Trophoblast cell (in vitro differentiated cells and primary cell): ENCODE measurements at regions not wholly inside any gene's neighbourhood (a gene's known extent, or its start where the extent isn't known, plus 50 kb on each side); places are given as distances from the start of the nearest gene placed in this dataset.

Source experiments
- DNase-seq, 2 donors: peaks; one replicate each; pipeline ENCODE4 v3.0.0-alpha.2; 2016
- H2AFZ ChIP-seq: 2 replicates; pipeline ENCODE4 v1.6.1; 2013; ENCODE audit warnings: low read length, moderate library complexity, mild to moderate bottlenecking; ENCODE audit not compliant: insufficient read depth, poor library complexity
- H2AK5ac ChIP-seq: 2 replicates; pipeline ENCODE4 v1.6.1; 2013; ENCODE audit warnings: mild to moderate bottlenecking, low read length
- H2BK120ac ChIP-seq: 2 replicates; pipeline ENCODE4 v1.6.1; 2013; ENCODE audit warnings: low read length, mild to moderate bottlenecking, moderate library complexity; ENCODE audit not compliant: insufficient read depth, poor library complexity
- H2BK12ac ChIP-seq: 2 replicates; pipeline ENCODE4 v1.6.1; 2013; ENCODE audit warnings: mild to moderate bottlenecking, low read length, moderate library complexity
- H2BK5ac ChIP-seq: 2 replicates; pipeline ENCODE4 v1.6.1; 2013; ENCODE audit warnings: low read length, low read depth, moderate library complexity, mild to moderate bottlenecking; ENCODE audit not compliant: poor library complexity
- H3K14ac ChIP-seq: 2 replicates; pipeline ENCODE4 v1.6.1; 2013; ENCODE audit warnings: mild to moderate bottlenecking, low read length
- H3K18ac ChIP-seq: 2 replicates; pipeline ENCODE4 v1.6.1; 2013; ENCODE audit warnings: mild to moderate bottlenecking, low read length
- H3K23ac ChIP-seq: 2 replicates; pipeline ENCODE4 v1.6.1; 2013; ENCODE audit warnings: low read length
- H3K27ac ChIP-seq: 2 replicates; pipeline ENCODE4 v1.5.1; 2013; ENCODE audit warnings: low read depth, mild to moderate bottlenecking, inconsistent platforms, low read length, moderate library complexity
- H3K27me3 ChIP-seq: 2 replicates; pipeline ENCODE4 v1.6.1; 2013; ENCODE audit warnings: inconsistent platforms, mild to moderate bottlenecking, low read length, moderate library complexity; ENCODE audit not compliant: insufficient read depth
- H3K36me3 ChIP-seq, 2 experiments: 1 replicate in 1 of 2; 2 replicates in 1 of 2; pipeline ENCODE4 v1.6.1; 2013; ENCODE audit warnings: low read length in 2 of 2, mild to moderate bottlenecking in 2 of 2, moderate library complexity in 1 of 2; ENCODE audit not compliant: insufficient read depth in 2 of 2, control insufficient read depth in 1 of 2
- H3K4ac ChIP-seq: 2 replicates; pipeline ENCODE4 v1.6.1; 2013; ENCODE audit warnings: low read depth, mild to moderate bottlenecking, low read length, moderate library complexity
- H3K4me1 ChIP-seq, 2 experiments: 1 replicate in 1 of 2; 2 replicates in 1 of 2; pipeline ENCODE4 v1.6.1; 2013; ENCODE audit warnings: low read length in 2 of 2, mild to moderate bottlenecking in 2 of 2, moderate library complexity in 1 of 2; ENCODE audit not compliant: insufficient read depth in 2 of 2, control insufficient read depth in 1 of 2
- H3K4me2 ChIP-seq: 2 replicates; pipeline ENCODE4 v1.6.1; 2013; ENCODE audit warnings: inconsistent platforms, mild to moderate bottlenecking, low read length, moderate library complexity
- H3K4me3 ChIP-seq: 2 replicates; pipeline ENCODE4 v1.5.1; 2013; ENCODE audit warnings: mild to moderate bottlenecking, low read depth, low read length, inconsistent platforms
- H3K79me1 ChIP-seq: one replicate; pipeline ENCODE4 v1.6.1; 2013; ENCODE audit warnings: low read length
- H3K79me2 ChIP-seq: 2 replicates; pipeline ENCODE4 v1.6.1; 2013; ENCODE audit warnings: low read length, mild to moderate bottlenecking; ENCODE audit not compliant: control insufficient read depth, insufficient read depth, poor library complexity
- H3K9ac ChIP-seq: 2 replicates; pipeline ENCODE4 v1.6.1; 2013; ENCODE audit warnings: mild to moderate bottlenecking, low read length
- H3K9me3 ChIP-seq: 2 replicates; pipeline ENCODE4 v1.6.1; 2013; ENCODE audit warnings: low read depth, mild to moderate bottlenecking, control low read depth, inconsistent platforms, low read length; ENCODE audit not compliant: insufficient read depth
- H4K12ac ChIP-seq: 2 replicates; pipeline ENCODE4 v1.6.1; 2013; ENCODE audit warnings: low read depth, mild to moderate bottlenecking, low read length, moderate library complexity
- H4K8ac ChIP-seq: 2 replicates; pipeline ENCODE4 v1.6.1; 2013; ENCODE audit warnings: low read depth, mild to moderate bottlenecking, low read length, moderate library complexity
- H4K91ac ChIP-seq: one replicate; pipeline ENCODE4 v1.6.1; 2013; ENCODE audit warnings: low read depth, mild to moderate bottlenecking, low read length, moderate library complexity
- WGBS: extraction: QIAGEN DNeasy Blood & Tissue Kit; methylation state at CpG from one replicate; pipeline ENCODE4 v1.1.7; 2013; ENCODE audit warnings: missing lambda C conversion rate; ENCODE audit not compliant: insufficient read length, insufficient coverage; ENCODE audit errors: extremely low coverage; 5-methylcytosine and 5-hydroxymethylcytosine counted together

DNA sequence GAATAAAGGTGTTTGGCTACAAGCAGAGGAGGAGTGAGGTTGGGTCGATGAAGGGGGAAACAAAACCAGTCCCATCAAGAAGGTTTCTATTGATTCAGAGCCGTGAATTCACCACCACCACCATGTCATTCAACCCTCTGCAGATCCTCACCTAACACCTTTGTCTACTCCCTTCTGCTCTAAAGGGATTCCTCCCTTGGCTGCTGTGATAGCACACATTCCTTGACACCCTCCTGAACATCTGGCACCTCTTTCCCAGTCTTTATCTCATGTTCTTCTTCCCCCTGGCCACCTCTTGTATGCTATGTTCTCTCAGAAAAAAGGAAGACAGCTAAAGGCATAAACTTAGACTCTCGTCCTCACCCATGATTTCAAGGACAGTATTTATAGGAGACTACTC lies 318.0 kb downstream of the GPAM start:
- no peak overlapping the region for H3K4ac ChIP-seq
- no peaks in the 10 kb centered on the region for H3K9me3 ChIP-seq
- no peak overlapping the region for H2AK5ac ChIP-seq
- no peaks in the 10 kb centered on the region for H3K27me3 ChIP-seq
- no peak overlapping the region for H2BK120ac ChIP-seq
- H4K91ac ChIP-seq = no peak overlapping the region
- H2BK12ac ChIP-seq = no peak overlapping the region
- H3K4me2 ChIP-seq = no peak overlapping the region
- H3K79me2 ChIP-seq = no peaks in the 10 kb centered on the region
- no peak overlapping the region for H3K23ac ChIP-seq
- no peak for DNase-seq
- H3K36me3 ChIP-seq = no peaks in the 10 kb centered on the region
- no peak overlapping the region for H2BK5ac ChIP-seq
- no peak overlapping the region for H2AFZ ChIP-seq
- no peaks in the 10 kb centered on the region for H3K4me1 ChIP-seq
- no peak overlapping the region for H3K9ac ChIP-seq
- no CpG with 5 or more reads among the region's 3 CpGs for WGBS
- H3K14ac ChIP-seq = no peak overlapping the region
- H3K4me3 ChIP-seq = no peak overlapping the region
- H4K8ac ChIP-seq = no peak overlapping the region
- H4K12ac ChIP-seq = no peak overlapping the region
- no peak overlapping the region for H3K27ac ChIP-seq
- H3K79me1 ChIP-seq = no peaks in the 10 kb centered on the region
- H3K18ac ChIP-seq = no peak overlapping the region

DNA sequence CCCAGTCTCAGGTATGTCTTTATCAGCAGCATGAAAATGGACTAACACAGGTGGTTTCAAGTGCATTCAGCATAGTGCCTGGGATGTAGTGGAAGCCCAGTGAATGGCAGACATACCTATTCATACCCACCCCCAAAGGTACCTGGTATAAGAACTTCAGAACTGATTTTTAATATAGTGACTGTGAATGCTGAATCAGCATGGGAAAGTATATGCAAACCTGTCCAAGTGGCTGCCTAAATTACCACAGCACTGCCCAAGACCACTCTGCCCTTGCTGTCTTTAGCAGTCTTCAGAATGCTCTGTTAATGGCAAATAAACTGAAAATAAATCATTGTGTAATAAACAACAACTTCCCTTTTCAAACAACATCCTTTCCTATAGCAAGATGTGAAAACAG lies 312.1 kb downstream of the GPAM start:
- Histone ChIP-seq H3K9me3 (no peaks in the 10 kb centered on the region), H3K27ac (no peak overlapping the region), H3K18ac (no peak overlapping the region), H3K4me1 (no peaks in the 10 kb centered on the region), H3K4ac (no peak overlapping the region), H3K23ac (no peak overlapping the region), H3K27me3 (no peaks in the 10 kb centered on the region), H2BK120ac (no peak overlapping the region), H3K4me3 (no peak overlapping the region), H2BK12ac (no peak overlapping the region), H2AK5ac (no peak overlapping the region), H4K12ac (no peak overlapping the region), H3K9ac (no peak overlapping the region), H4K8ac (no peak overlapping the region), H3K79me2 (no peaks in the 10 kb centered on the region), H4K91ac (no peak overlapping the region), H2BK5ac (no peak overlapping the region), H2AFZ (no peak overlapping the region), H3K79me1 (no peaks in the 10 kb centered on the region), H3K14ac (no peak overlapping the region), H3K36me3 (no peaks in the 10 kb centered on the region), H3K4me2 (no peak overlapping the region)
- no peak for DNase-seq

DNA sequence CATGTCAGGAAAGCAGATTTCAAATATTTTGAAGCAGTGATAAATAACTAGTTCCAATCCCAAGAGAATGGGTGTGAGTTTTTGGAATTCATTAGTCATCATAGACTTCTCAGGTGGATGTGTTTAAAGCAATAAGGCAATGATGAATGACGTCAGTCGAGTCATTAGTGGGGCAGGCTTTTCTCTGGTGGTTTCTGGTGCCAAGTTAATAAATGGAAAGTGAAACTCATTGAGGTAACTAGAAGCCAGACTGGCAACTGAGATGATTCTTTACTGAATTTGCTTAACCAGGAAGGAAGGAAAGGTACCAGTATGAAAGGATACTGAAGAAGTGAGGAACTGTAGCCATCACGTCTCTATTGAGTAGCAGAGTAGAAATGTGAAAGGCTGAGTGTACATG lies 311.0 kb downstream of the GPAM start:
- no peak overlapping the region for H2BK120ac ChIP-seq
- H3K9me3 ChIP-seq = no peaks in the 10 kb centered on the region
- H3K4ac ChIP-seq = no peak overlapping the region
- H2AK5ac ChIP-seq = no peak overlapping the region
- no peak overlapping the region for H3K4me3 ChIP-seq
- no peak overlapping the region for H4K12ac ChIP-seq
- no peak overlapping the region for H3K9ac ChIP-seq
- H3K14ac ChIP-seq = no peak overlapping the region
- no peaks in the 10 kb centered on the region for H3K4me1 ChIP-seq
- H3K18ac ChIP-seq = no peak overlapping the region
- DNase-seq = peak in 1 of 2 donors; percentile 1
- H3K27me3 ChIP-seq = no peaks in the 10 kb centered on the region
- H2BK5ac ChIP-seq = no peak overlapping the region
- H2BK12ac ChIP-seq = no peak overlapping the region
- H3K4me2 ChIP-seq = no peak overlapping the region
- H3K27ac ChIP-seq = no peak overlapping the region
- no peaks in the 10 kb centered on the region for H3K36me3 ChIP-seq
- H2AFZ ChIP-seq = no peak overlapping the region
- no peak overlapping the region for H3K23ac ChIP-seq
- WGBS = no CpG with 5 or more reads among the region's 3 CpGs
- no peak overlapping the region for H4K8ac ChIP-seq
- H4K91ac ChIP-seq = no peak overlapping the region
- no peaks in the 10 kb centered on the region for H3K79me1 ChIP-seq
- H3K79me2 ChIP-seq = no peaks in the 10 kb centered on the region

DNA sequence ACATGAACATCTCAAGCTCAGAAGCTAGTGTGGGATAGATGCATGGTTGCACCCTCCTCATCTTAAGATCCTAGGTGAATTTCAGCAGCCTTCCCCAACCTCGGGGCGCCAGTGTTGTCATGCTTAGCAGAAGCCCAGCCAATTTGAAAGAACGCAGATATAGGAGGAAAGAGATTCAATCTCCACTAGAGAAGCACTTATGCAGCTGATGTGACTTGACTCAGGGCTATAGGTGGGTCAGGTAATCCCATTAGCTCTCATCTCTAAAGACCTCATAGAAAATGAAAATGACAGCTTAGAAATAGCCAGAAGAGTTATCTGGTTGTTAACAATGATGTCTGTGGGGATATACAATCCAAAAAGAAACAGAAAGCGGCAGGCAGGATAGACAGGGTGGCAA lies 310.5 kb downstream of the GPAM start:
- no peak overlapping the region for H3K4ac ChIP-seq
- no CpG with 5 or more reads among the region's 4 CpGs for WGBS
- no peak overlapping the region for H3K4me2 ChIP-seq
- no peak overlapping the region for H4K12ac ChIP-seq
- H3K9ac ChIP-seq = no peak overlapping the region
- no peaks in the 10 kb centered on the region for H3K4me1 ChIP-seq
- no peak overlapping the region for H2BK120ac ChIP-seq
- no peak overlapping the region for H4K8ac ChIP-seq
- no peak overlapping the region for H2BK5ac ChIP-seq
- no peak overlapping the region for H2AK5ac ChIP-seq
- H2BK12ac ChIP-seq = no peak overlapping the region
- no peak overlapping the region for H4K91ac ChIP-seq
- H3K14ac ChIP-seq = no peak overlapping the region
- H2AFZ ChIP-seq = no peak overlapping the region
- no peak for DNase-seq
- no peaks in the 10 kb centered on the region for H3K79me2 ChIP-seq
- no peaks in the 10 kb centered on the region for H3K9me3 ChIP-seq
- H3K18ac ChIP-seq = no peak overlapping the region
- H3K27ac ChIP-seq = no peak overlapping the region
- H3K36me3 ChIP-seq = no peaks in the 10 kb centered on the region
- no peaks in the 10 kb centered on the region for H3K79me1 ChIP-seq
- H3K23ac ChIP-seq = no peak overlapping the region
- no peaks in the 10 kb centered on the region for H3K27me3 ChIP-seq
- H3K4me3 ChIP-seq = no peak overlapping the region
